Activated naive CD8-positive, alpha-beta T cell treated with anti-CD3 and anti-CD28 coated beads for 36 hours (primary cell): ENCODE measurements at regions not wholly inside any gene's neighbourhood (a gene's known extent, or its start where the extent isn't known, plus 50 kb on each side); places are given as distances from the start of the nearest gene placed in this dataset.
"Not testable (repeated sequence)": the region's sequence is repeated elsewhere in the genome, so short reads cannot be mapped to it uniquely, and the experiment has no call there.

Source experiments
- DNase-seq: peaks from one replicate; pipeline ENCODE4 v3.0.0; 2021
- H3K27ac Mint-ChIP-seq: one replicate; pipeline ENCODE4 v1.8.0; 2022; ENCODE audit warnings: mild to moderate bottlenecking, moderate library complexity, mixed read lengths
- H3K27me3 Mint-ChIP-seq: one replicate; pipeline ENCODE4 v1.8.0; 2022; ENCODE audit warnings: mild to moderate bottlenecking, mixed read lengths
- H3K36me3 Mint-ChIP-seq: one replicate; pipeline ENCODE4 v1.8.0; 2021; ENCODE audit warnings: mild to moderate bottlenecking, mixed read lengths
- H3K4me1 Mint-ChIP-seq: one replicate; pipeline ENCODE4 v1.8.0; 2021; ENCODE audit warnings: mixed read lengths
- H3K4me3 Mint-ChIP-seq: one replicate; pipeline ENCODE4 v1.8.0; 2022; ENCODE audit warnings: mild to moderate bottlenecking, moderate library complexity, mixed read lengths
- H3K9me3 Mint-ChIP-seq: one replicate; pipeline ENCODE4 v1.8.0; 2022; ENCODE audit warnings: mixed read lengths

- not testable (repeated sequence) for H3K9me3 Mint-ChIP-seq, H3K27me3 Mint-ChIP-seq, H3K4me1 Mint-ChIP-seq, H3K36me3 Mint-ChIP-seq, H3K27ac Mint-ChIP-seq, DNase-seq, H3K4me3 Mint-ChIP-seq
These were observed 344.7 kb upstream of the CLEC14A start for GRCh38 chr14:38600572-38600971.

- no peak overlapping the region for H3K4me3 Mint-ChIP-seq
- H3K4me1 Mint-ChIP-seq: no peaks in the 10 kb centered on the region
- no peak for DNase-seq
- no peaks in the 10 kb centered on the region for H3K27me3 Mint-ChIP-seq
- H3K9me3 Mint-ChIP-seq: peaks cover 5% of the 10 kb centered on the region
- no peak overlapping the region for H3K27ac Mint-ChIP-seq
- H3K36me3 Mint-ChIP-seq: no peaks in the 10 kb centered on the region
These were observed 337.6 kb upstream of the CLEC14A start for GRCh38 chr14:38593476-38593875.

- no peak overlapping the region for H3K4me3 Mint-ChIP-seq
- no peaks in the 10 kb centered on the region for H3K4me1 Mint-ChIP-seq
- peaks cover 5% of the 10 kb centered on the region for H3K9me3 Mint-ChIP-seq
- DNase-seq: no peak
- H3K27me3 Mint-ChIP-seq: no peaks in the 10 kb centered on the region
- H3K36me3 Mint-ChIP-seq: no peaks in the 10 kb centered on the region
- no peak overlapping the region for H3K27ac Mint-ChIP-seq
These were observed 337.0 kb upstream of the CLEC14A start for GRCh38 chr14:38592764-38593442.

- H3K27me3 Mint-ChIP-seq: no peaks in the 10 kb centered on the region
These were observed 334.0 kb upstream of the CLEC14A start for GRCh38 chr14:38589747-38590350.

GRCh38 chr14:38583471-38583870 lies 327.6 kb upstream of the CLEC14A start:
- Mint-ChIP-seq H3K27me3 (no peaks in the 10 kb centered on the region), H3K4me1 (no peaks in the 10 kb centered on the region), H3K9me3 (peaks cover 2% of the 10 kb centered on the region), H3K27ac (no peak overlapping the region), H3K36me3 (no peaks in the 10 kb centered on the region), H3K4me3 (no peak overlapping the region)
- no peak for DNase-seq

More at GRCh38 chr14:38589747-38590350, 334.0 kb upstream of the CLEC14A start:
- DNase-seq: no peak
- Mint-ChIP-seq H3K27ac (no peak overlapping the region), H3K9me3 (peaks cover 2% of the 10 kb centered on the region), H3K4me3 (no peak overlapping the region), H3K4me1 (no peaks in the 10 kb centered on the region), H3K36me3 (no peaks in the 10 kb centered on the region)

GRCh38 chr14:38578278-38578681 lies 322.4 kb upstream of the CLEC14A start:
- no peaks in the 10 kb centered on the region for H3K36me3 Mint-ChIP-seq
- H3K4me3 Mint-ChIP-seq: no peak overlapping the region
- no peak overlapping the region for H3K27ac Mint-ChIP-seq
- H3K9me3 Mint-ChIP-seq: peaks cover 2% of the 10 kb centered on the region
- no peaks in the 10 kb centered on the region for H3K27me3 Mint-ChIP-seq
- H3K4me1 Mint-ChIP-seq: no peaks in the 10 kb centered on the region
- DNase-seq: no peak

- peaks cover 5% of the 10 kb centered on the region for H3K9me3 Mint-ChIP-seq
- DNase-seq: no peak
- no peak overlapping the region for H3K27ac Mint-ChIP-seq
- H3K27me3 Mint-ChIP-seq: no peaks in the 10 kb centered on the region
- H3K4me3 Mint-ChIP-seq: no peak overlapping the region
- H3K4me1 Mint-ChIP-seq: no peaks in the 10 kb centered on the region
- no peaks in the 10 kb centered on the region for H3K36me3 Mint-ChIP-seq
These were observed 311.8 kb upstream of the CLEC14A start for GRCh38 chr14:38567703-38568102.

- peaks cover 16% of the 10 kb centered on the region for H3K9me3 Mint-ChIP-seq
- DNase-seq: no peak
- no peak overlapping the region for H3K27ac Mint-ChIP-seq
These were observed 305.8 kb upstream of the CLEC14A start for GRCh38 chr14:38561657-38562056.

GRCh38 chr14:38559711-38560110 lies 303.8 kb upstream of the CLEC14A start:
- H3K4me3 Mint-ChIP-seq: no peak overlapping the region
- H3K27ac Mint-ChIP-seq: no peak overlapping the region
- H3K4me1 Mint-ChIP-seq: no peaks in the 10 kb centered on the region
- H3K27me3 Mint-ChIP-seq: no peaks in the 10 kb centered on the region
- no peak for DNase-seq
- H3K36me3 Mint-ChIP-seq: no peaks in the 10 kb centered on the region
- peaks cover 16% of the 10 kb centered on the region for H3K9me3 Mint-ChIP-seq

More at GRCh38 chr14:38561657-38562056, 305.8 kb upstream of the CLEC14A start:
- H3K27me3 Mint-ChIP-seq: no peaks in the 10 kb centered on the region
- H3K36me3 Mint-ChIP-seq: no peaks in the 10 kb centered on the region
- H3K4me3 Mint-ChIP-seq: no peak overlapping the region
- H3K4me1 Mint-ChIP-seq: no peaks in the 10 kb centered on the region

- not testable (repeated sequence) for H3K4me3 Mint-ChIP-seq, H3K27ac Mint-ChIP-seq, H3K4me1 Mint-ChIP-seq, H3K36me3 Mint-ChIP-seq, DNase-seq, H3K27me3 Mint-ChIP-seq
- peaks cover 13% of the 10 kb centered on the region for H3K9me3 Mint-ChIP-seq
These were observed 301.5 kb upstream of the CLEC14A start for GRCh38 chr14:38557391-38557790.

- H3K9me3 Mint-ChIP-seq: peaks cover 12% of the 10 kb centered on the region
These were observed 300.4 kb upstream of the CLEC14A start for GRCh38 chr14:38556252-38556651.

GRCh38 chr14:38554026-38554425 lies 298.1 kb upstream of the CLEC14A start:
- H3K4me3 Mint-ChIP-seq: no peak overlapping the region
- no peaks in the 10 kb centered on the region for H3K27me3 Mint-ChIP-seq
- no peaks in the 10 kb centered on the region for H3K36me3 Mint-ChIP-seq
- no peaks in the 10 kb centered on the region for H3K4me1 Mint-ChIP-seq
- no peak for DNase-seq
- H3K27ac Mint-ChIP-seq: no peak overlapping the region
- peaks cover 9% of the 10 kb centered on the region for H3K9me3 Mint-ChIP-seq

More at GRCh38 chr14:38556252-38556651, 300.4 kb upstream of the CLEC14A start:
- Mint-ChIP-seq H3K27me3 (no peaks in the 10 kb centered on the region), H3K4me1 (no peaks in the 10 kb centered on the region), H3K27ac (no peak overlapping the region), H3K4me3 (no peak overlapping the region), H3K36me3 (no peaks in the 10 kb centered on the region)
- DNase-seq: no peak

- H3K27me3 Mint-ChIP-seq: no peaks in the 10 kb centered on the region
- H3K4me3 Mint-ChIP-seq: no peak overlapping the region
- no peak overlapping the region for H3K27ac Mint-ChIP-seq
- H3K36me3 Mint-ChIP-seq: no peaks in the 10 kb centered on the region
- peaks cover 5% of the 10 kb centered on the region for H3K9me3 Mint-ChIP-seq
- H3K4me1 Mint-ChIP-seq: no peaks in the 10 kb centered on the region
- no peak for DNase-seq
These were observed 297.7 kb upstream of the CLEC14A start for GRCh38 chr14:38553586-38553985.

- H3K9me3 Mint-ChIP-seq: no peaks in the 10 kb centered on the region
- H3K27me3 Mint-ChIP-seq: no peaks in the 10 kb centered on the region
- H3K36me3 Mint-ChIP-seq: no peaks in the 10 kb centered on the region
- DNase-seq: no peak
- H3K4me1 Mint-ChIP-seq: no peaks in the 10 kb centered on the region
- H3K27ac Mint-ChIP-seq: no peak overlapping the region
- H3K4me3 Mint-ChIP-seq: no peak overlapping the region
These were observed 293.7 kb upstream of the CLEC14A start for GRCh38 chr14:38549564-38549963.

- DNase-seq: no peak
- no peak overlapping the region for H3K4me3 Mint-ChIP-seq
- no peaks in the 10 kb centered on the region for H3K4me1 Mint-ChIP-seq
- no peak overlapping the region for H3K27ac Mint-ChIP-seq
- H3K27me3 Mint-ChIP-seq: no peaks in the 10 kb centered on the region
- H3K9me3 Mint-ChIP-seq: peaks cover 2% of the 10 kb centered on the region
- H3K36me3 Mint-ChIP-seq: no peaks in the 10 kb centered on the region
These were observed 292.1 kb upstream of the CLEC14A start for GRCh38 chr14:38547961-38548490.
